ENCODE measurements at regions not wholly inside any gene's neighbourhood (a gene's known extent, or its start where the extent isn't known, plus 50 kb on each side); places are given as distances from the start of the nearest gene placed in this dataset.
A peak's percentile ranks its signal among the peaks of the same experiment; 100 is the strongest.
"Not testable (repeated sequence)": the region's sequence is repeated elsewhere in the genome, so short reads cannot be mapped to it uniquely, and the experiment has no call there.

- DNase-seq (ENCODE audit: low read depth): no peak
Observed at GRCh38 chr4:84286048-84286447, 213.0 kb downstream of the NKX6-1 start.

DNA sequence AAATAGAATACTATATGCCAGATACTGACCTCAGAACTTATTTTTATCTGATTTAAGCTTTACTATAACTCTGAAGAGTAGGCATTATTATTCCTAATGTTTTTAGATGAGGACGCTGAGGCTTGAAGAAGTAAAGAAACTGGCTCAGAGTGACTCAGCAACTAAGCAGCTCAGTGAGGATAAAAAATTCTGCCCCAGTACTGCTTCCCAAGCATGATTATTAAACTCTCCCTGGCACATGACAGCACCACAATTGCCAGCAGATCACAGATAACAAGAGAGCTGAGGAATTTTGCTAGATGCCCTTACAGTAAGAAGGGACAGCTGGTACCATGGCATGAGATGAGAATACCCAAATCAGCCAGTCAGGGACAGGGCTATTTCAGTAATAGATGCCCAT lies 219.4 kb downstream of the NKX6-1 start:
- peak; percentile 2 for DNase-seq (ENCODE audit: low read depth)

DNA sequence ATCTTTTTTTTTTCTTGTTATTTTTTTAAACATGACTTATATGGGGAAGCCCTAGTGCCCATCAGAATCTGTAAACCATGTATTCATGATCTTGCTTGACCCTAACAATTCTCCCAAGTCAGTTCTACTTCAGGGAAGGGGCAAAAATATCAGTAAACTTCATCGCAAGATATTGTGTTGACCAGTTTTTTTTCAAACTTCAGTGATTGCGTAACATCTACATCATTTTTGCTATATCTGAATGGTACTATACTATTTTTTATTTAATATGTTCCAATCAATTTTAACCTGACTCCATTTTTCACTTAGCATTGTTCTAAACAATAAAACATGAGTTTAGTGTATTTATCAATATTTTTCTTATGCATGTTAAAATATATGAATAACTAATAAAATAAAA lies 221.2 kb downstream of the NKX6-1 start:
- DNase-seq (ENCODE audit: low read depth): no peak

DNA sequence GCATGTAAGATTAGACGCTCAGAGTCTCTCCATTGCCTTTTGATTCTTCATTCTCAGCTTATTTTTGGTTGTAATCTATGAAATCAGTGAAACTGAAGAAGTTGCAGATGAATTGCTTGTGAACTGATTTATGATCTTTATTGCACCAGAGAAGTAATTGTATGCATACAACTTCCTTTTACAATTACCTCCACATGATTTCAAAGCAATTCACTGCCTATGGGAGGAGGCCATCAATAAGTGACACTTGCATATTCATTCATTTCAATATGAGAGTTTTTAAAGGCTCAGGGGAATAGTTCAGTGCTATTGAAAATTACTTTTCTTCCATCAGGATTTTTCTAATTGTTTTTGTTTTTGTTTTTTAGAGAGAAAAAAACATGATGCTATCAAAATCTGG lies 222.3 kb downstream of the NKX6-1 start:
- no peak for DNase-seq (ENCODE audit: low read depth)

GRCh38 chr4:84269536-84270044 lies 229.5 kb downstream of the NKX6-1 start:
- no peak for DNase-seq (ENCODE audit: low read depth)

DNA sequence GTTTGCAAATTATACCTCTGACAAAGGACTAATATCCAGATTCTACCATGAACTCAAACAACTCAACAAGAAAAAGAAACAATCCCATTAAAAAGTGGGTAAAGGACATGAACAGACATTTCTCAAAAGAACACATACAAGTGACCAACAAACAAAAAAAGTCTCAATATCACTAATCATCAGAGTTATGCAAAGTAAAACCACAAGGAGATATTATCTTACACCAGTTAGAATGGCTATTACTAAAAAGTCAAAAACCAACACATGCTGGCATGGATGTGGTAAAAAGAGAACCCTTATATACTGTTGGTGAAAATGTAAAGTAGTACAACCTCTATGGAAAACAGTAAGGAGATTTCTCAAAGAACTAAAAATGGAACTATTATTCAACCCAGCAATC lies 234.4 kb downstream of the NKX6-1 start:
- DNase-seq (ENCODE audit: low read depth): no peak

DNA sequence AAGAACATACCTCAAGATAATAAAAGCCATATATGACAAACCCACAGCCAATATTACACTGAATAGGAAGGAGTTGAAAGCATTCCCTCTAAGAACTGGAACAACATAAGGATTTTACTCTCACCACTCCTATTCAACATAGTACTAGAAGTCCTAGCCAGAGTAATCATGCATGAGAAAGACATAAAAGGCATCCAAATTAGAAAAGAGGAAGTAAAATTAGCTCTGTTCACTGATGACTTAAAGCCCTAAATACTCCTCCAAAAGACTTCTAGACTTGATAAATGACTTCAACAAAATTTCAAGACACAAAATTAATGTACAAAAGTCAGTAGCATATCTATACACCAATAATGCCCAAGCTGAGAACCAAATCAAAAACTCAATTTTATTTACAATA lies 235.7 kb downstream of the NKX6-1 start:
- no peak for DNase-seq (ENCODE audit: low read depth)

DNA sequence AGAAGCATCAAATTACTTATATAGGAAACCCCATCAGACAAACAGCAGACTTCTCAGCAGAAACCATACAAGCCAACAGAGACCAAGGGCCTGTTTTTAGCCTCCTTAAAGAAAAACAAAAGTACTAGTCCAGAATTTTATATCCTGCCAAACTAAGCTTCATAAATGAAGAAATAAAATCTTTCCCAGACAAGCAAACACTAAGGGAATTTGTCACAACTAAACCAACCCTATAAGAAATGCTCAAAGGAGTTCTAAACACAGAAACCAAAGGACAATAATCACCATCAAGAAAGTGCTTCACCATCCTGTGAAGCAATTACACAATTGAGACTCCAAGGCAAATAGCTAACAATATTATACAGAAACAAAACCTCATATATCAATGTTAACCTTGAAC lies 238.6 kb downstream of the NKX6-1 start:
- DNase-seq (ENCODE audit: low read depth): no peak

DNA sequence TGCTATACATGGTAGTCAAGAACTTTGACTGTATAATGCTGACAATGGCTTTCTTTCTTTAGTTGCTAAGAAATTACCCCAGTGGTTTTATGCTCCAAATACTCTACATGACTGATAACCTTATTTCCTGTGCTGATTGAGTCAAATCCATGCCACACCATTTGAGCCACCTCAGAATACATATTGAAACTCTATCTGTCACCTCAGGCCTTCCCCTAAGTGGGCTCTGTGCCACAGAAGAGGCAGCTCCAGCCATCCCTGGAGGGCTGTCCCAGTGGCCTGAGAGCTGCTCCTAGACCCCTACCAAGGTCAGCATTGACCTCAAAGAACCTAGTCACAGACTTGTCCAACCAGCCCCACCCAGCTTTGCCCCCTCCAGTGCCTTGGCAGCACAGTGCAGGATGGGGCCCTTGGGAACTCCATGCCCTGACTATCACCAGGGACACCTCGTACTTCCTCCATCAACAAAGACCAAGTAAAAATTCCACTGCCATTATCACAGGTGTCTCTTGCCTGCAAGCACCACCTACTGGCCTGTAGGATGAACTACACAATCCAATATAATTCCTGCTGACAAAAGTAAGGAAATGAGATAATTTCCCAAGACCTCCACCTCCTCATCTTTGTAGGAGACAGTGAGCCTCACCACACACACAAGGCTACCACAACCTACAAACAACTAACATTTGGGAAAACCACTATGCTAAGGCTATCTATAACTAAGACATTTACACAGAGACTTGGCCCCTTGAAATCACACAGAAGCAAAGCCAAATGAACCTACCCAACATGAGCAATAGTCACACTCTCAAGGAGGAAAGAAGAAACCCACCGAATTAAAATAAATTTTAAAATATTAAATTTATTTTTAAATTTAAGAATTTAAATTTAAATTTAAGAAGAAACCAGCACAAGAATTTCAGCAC lies 239.9 kb downstream of the NKX6-1 start:
- DNase-seq (ENCODE audit: low read depth): peak; percentile 10

- no peak for DNase-seq (ENCODE audit: low read depth)
Observed at GRCh38 chr4:84254537-84254936, 244.6 kb downstream of the NKX6-1 start.

DNA sequence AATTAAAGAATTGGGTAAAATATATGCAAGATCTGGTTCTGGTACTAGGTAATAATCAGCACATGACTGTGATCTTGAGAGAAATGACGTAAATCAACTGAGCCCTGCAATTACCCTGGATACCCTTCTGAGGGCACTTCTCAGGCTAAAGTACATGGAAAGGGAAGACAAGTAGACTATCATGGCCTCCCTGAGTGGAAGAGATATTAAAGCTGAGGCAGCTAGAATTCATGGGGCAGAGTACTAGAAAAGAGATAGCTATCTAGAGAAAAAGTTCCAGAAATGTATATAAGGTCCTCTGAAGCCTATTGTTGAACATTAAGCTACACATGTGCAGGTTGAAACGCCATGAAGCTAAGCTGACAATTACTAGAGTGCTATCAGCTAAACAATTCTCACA lies 249.6 kb downstream of the NKX6-1 start:
- no peak for DNase-seq (ENCODE audit: low read depth)

GRCh38 chr4:84245042-84245441 lies 254.1 kb downstream of the NKX6-1 start:
- not testable (repeated sequence) for DNase-seq (ENCODE audit: low read depth)

DNA sequence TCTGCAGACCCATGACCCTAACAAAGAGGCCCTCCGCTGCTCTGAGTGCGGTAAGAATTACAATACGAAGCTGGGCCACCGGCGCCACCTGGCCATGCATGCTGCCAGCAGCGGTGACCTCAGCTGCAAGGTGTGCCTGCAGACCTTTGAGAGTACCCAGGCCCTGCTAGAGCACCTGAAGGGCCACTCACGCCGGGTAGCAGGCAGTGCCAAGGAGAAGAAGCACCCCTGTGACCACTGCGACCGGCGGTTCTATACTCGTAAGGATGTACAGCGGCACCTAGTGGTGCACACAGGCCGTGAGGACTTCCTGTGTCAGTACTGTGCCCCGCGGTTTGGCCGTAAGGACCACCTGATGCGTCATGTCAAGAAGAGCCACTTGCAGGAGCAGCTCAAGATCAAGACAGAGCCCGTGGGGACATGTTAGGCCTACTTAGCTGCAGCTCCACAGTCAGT lies 254.7 kb downstream of the NKX6-1 start:
- DNase-seq (ENCODE audit: low read depth): not testable (repeated sequence)

DNA sequence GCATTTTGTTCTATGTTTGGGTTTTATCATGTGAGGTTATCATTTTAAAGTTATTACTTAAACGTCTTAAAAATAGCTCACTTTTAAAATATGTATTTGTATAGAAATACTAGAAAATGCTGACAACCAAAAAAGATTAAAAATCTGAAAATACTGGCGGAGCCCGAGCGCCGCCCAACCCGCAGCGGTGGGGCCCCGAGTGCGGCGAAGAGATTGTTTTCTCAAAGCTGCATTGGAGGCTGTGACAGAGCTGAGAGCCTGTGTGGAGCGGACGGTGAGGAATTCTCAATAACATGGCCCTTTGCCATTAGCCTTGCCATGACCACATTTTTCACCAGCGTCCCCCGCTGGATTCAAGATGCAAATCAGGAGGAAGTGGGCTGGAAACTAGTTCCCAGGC lies 255.4 kb downstream of the NKX6-1 start:
- no peak for DNase-seq (ENCODE audit: low read depth)

GRCh38 chr4:84239278-84239845 lies 259.7 kb downstream of the NKX6-1 start:
- DNase-seq (ENCODE audit: low read depth): no peak

DNA sequence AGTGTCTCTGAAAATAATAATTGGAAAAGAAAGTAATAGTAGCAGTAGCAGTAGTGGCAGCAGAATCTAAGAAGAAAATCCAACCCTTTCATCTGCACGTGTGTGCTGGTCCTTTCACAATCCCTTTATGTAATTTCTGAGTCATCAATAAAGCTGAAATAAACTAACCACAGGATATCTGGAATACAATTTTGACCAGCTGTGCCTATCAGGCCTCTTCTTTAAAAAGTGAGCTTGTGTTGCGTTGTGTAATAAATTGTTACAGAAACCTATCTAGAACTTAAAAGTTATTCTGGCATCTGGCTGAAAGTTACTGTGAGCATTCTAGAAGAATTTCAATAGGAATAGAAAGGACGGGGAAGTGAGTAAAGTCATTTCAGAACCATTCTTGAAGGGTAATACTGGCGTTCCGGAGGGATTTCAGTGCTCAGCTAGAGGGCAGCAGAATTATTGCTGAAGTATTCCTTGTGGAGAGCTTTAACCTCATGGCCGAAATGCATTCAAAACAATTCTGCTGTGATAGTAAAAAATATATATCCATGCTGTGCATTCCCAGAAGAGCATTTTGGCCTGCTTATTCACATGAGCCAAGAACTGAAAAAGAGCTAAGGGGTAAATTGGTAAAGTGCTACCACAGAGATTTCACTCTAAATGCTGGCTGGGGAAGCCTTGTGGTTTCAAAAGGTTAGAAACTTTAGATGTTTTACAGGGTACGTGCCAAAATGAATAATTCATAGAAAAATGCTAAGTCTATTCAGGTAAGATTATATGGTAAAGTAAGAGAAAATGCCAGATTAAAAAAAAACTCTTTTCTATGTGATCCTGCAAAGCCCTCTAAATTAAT lies 260.6 kb downstream of the NKX6-1 start:
- DNase-seq (ENCODE audit: low read depth): peak; percentile 49

- peak; percentile 2 for DNase-seq (ENCODE audit: low read depth)
Observed at GRCh38 chr4:84237008-84237407, 262.1 kb downstream of the NKX6-1 start.

GRCh38 chr4:84235126-84235944 lies 263.8 kb downstream of the NKX6-1 start:
- no peak for DNase-seq (ENCODE audit: low read depth)

DNA sequence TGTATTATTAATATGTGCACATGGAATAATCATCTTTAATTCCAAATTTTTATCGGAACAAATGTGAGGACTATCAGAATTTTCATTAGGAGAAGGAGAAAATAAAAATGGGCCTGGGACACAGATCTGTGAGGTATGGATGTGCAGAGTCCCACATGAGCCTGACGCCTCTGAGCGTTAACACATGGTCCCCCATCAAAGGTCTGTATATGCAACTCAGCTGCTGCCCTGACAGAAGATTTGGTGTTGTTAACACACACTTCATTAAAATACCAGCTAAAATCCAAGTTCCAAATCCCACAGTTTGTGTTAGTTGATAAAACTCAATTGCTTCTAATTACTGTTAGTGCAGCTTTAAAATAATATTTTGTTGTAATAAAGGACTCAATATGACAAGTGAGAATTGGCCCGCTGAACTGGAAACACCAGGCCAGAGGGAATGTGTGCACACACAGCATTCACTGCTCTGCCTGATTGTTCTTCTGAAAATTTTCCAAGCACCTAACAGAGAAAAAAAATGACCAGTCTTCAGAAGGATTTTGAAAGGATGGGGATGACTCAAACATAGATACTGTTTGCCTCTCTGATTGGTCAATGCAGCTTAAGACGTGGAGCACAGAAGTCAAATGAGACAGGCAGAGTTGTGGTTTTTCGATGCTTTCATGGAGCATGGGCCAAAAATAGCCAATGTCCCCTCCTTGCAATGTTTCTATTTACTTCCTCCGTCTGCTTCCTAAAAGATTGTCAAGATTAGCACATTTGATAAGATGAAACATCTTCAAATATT lies 266.6 kb downstream of the NKX6-1 start:
- DNase-seq (ENCODE audit: low read depth): peak; percentile 1

- no peak for DNase-seq (ENCODE audit: low read depth)
Observed at GRCh38 chr4:84231539-84232055, 267.5 kb downstream of the NKX6-1 start.

Data from LHCN-M2 (cell line).